ENCODE measurements at regions not wholly inside any gene's neighbourhood (a gene's known extent, or its start where the extent isn't known, plus 50 kb on each side); places are given as distances from the start of the nearest gene placed in this dataset.

DNA sequence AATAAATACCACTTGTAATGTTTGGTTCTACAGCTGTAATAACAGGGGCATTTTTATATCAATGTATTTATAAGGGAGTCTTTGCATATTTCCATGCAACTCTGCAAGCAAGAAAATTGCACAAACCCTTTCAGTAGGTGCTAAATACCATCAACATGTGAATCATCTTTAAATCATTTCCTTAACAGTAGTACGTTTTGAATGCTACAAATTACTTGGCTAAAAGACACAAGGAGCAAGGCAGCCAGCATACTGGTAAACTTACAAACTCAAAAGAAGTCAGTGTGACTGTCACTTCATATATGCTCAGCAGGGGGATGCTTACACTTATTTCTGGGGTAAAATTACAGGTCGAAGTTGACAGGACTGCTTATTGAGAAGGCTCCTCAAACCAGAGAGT is 402.4 kb downstream of the EFNB2 start:
- DNase-seq (ENCODE audit: low spot score): no peak

DNA sequence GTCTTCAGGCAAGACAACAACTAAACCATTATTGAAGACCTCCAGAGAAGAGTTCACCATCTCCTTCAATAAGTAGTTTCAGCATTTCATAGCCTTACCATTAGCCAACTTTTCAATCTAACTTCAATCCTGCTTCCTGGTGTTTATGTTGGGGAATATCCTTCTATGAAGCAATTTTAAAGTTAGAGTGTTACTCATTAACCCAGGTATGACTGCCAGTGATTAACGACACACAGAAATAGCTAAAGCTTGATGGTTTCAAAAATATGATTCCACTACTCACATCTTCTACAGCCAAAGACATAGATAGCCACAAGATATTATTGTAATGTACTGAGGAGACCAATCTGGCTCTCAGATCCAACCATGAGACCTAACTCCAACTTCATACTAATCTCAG is 403.2 kb downstream of the EFNB2 start:
- DNase-seq (ENCODE audit: low spot score): no peak

DNA sequence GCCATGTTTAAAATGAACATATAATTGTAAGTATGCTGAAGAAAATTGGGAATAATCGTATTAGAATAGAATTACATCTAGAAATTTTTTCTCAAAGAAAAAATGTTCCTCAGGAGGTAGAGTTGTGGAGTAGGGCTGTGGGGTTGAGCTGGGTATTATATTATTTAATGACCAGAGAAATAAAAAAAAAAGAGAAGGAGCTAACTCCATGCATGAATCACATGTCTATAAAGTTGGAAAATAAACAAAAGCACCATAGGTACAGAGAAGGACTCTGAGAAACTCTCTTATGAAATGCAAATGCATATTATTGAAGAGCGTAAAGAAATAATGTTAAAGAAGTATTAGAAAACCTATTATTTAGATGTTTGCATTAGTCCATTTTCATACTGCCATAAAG is 405.5 kb downstream of the EFNB2 start:
- no peak for DNase-seq (ENCODE audit: low spot score)

DNA sequence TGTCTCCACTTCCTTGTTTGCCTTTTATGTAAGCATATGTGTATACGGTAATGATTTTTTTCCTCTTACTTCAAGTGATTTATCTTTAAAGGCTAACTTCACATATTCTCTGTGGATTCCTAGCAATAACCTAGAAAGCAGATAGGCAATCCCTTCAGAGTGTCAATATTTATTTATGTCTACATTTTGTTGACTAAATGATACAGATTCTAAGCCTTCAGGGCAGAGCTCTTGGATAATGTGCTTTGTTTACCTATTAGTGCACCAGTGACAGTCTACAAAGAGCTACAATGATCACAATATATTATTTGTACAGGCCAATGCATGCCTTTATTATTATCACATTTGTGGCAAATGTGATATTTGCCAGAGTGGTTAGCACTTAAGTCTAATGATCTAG is 406.2 kb downstream of the EFNB2 start:
- DNase-seq (ENCODE audit: low spot score): no peak

DNA sequence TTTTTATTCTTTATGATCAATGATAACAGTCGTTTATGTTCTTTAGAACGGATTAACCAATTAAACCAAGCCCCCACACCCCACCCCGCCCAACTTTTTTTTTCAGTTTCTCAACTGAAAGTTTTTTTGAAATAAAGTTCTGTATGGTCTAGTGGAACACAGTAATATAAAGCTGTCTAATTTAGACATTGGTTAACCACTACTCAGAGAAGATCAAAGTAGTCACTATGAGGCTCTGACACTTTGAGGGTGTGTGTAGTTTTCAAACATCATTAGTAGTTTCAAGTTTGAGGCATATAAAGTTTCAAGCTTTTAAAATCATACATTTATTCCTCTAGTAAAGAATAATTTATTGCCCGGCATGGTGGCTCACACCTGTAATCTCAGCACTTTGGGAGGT is 413.2 kb downstream of the EFNB2 start:
- DNase-seq (ENCODE audit: low spot score): no peak

DNA sequence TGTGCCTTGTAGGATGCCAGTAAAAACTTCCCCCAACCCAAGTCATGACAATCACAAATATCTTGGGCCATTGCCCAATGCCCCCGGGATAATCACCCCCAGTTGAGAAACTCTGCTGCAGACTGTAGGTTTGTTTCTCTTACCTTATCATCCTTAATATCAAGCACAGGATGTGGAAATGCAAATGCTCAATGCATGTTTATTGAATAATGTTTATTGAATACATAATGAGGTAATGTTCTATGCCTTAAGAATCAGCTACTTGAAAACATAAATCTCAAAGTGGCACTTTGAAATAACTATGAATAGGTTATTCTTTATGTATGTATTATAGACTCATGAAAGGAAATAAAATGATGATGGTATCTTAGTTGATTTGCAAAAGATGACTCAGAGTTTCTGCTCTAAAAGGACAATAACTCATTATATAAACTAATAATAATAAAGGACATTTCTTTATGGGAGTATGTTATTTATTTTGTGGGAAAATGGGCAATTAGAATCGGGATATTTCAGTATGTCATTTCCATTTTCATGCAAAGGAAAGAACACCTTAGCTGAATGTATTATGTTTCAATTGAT is 414.2 kb downstream of the EFNB2 start:
- DNase-seq (ENCODE audit: low spot score): no peak

DNA sequence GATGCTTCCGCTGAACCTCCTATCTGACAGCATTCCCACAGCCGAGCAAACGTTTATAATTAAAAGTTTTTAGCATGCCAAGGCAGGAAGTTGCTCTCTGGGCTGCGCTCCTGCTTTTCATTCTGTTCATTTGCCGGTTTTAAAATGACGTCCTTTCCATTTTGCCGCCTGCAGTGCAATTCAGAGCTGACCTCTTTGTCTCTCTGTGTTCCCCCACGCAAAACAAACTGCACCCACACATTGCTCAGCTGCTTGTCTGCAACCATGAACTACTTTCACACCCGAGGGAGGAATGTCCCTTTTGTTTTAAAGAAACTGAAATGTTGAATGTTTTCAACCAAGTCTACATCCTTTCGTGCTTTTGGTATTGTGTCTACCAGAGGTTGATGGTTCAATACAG is 416.5 kb downstream of the EFNB2 start:
- peak; percentile 25 for DNase-seq (ENCODE audit: low spot score)

DNA sequence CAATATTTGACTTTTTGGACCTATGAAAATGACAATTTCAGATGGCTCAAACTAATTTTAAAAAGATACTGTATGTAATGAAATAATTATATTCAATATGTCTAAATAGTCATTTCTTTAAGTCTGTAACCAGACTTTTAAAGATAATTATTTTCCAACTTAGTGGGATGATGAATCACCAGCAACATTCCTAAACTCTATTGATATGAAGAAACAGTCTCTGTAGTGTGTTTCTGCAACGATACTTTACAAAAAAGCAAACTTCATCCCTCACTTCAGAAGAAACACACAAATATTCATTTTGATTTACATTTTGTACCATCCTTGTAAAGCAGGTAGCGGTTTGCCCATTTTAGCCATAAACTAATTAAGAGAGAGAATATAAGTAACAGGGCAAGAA is 417.4 kb downstream of the EFNB2 start:
- no peak for DNase-seq (ENCODE audit: low spot score)

DNA sequence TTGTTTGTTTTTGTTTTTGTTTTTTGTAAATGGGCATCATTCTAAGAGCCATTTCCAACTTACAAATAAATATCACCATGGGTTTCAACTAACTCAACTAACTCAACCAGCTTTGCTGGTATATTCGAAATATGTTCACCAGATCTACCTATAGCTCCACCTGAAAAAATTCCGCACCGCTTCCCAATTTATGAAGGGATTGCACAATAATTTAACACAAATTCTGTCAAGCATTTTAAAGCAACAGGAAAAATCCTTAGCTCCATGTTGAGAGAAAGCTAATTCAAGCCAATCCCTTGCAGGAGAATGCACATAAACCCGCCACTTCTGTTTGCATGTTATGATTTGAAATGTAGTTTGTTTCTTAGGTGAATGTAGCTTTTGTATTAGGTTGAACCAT is 417.8 kb downstream of the EFNB2 start:
- DNase-seq (ENCODE audit: low spot score): no peak

DNA sequence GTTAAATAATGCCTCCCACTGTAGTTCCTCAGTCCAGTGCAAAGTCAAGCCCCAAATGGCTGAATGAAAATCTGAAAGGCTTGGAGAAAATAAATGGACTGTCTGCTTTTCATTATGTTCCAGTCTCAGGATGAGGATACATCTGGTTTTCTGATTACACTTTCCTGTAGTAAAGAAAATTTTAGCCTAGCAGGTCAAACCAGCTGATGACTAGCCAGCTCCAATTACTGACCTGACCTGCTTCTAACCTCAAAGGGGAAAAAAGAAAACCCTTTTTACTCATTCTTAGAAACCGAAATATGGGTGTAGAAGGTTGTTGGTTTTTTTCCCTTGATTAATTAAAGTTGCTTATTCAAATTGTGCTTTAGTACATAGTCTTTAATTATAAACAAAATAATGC is 418.4 kb downstream of the EFNB2 start:
- DNase-seq (ENCODE audit: low spot score): no peak

DNA sequence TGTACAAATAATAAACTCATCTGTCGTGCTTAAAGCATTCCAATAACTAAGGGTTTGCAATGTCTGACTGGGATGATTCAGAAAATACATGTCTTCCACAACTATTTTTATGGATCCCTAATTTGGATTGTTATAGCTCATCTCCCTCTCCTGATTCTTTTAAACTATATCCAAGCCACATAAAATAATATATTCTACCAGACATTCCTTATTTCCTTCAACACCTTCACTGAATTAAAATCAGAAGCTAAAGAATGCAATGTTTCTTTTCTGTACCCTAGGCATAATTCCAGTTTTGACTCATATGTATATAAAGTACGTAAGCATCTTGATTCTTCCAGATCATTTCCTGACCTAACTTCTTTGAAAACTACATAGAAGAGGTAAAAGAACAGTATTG is 420.4 kb downstream of the EFNB2 start:
- DNase-seq (ENCODE audit: low spot score): no peak

DNA sequence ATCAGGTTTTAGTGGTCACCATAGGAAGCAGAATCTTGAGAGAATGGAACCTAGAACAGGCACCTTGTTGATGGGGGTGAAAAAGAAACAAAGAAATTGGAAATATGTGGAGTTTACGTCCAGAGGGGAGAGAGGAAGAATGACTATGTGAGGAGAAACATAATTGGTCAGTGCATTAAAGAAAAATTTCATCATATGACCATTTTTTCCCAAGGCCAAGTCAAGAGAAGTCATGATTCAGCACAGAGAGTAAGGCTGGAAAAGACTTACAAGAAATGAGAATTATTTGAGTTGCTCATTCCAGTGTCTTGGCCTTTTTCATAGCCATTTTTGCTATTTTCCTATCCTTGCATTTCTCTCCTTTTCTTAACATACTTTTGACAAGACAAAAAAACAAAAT is 421.7 kb downstream of the EFNB2 start:
- DNase-seq (ENCODE audit: low spot score): no peak

DNA sequence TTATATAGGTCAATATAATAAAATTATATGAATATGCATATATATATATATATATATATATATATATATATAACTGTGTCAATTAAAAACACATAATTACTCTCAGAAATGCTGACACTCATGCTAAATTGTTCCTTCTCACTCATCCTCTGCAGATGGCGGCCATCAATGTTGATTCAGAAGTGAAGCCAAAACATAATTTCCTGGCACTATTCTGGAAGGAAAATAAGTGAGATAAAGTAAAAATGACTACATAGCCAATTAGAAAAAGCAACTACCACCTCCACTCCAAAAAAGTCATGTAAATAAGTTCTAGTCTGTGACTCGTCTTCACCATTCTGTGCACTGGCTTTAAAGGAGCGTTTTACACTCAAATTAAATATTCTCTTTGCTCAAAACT is 423.3 kb downstream of the EFNB2 start:
- DNase-seq (ENCODE audit: low spot score): no peak

DNA sequence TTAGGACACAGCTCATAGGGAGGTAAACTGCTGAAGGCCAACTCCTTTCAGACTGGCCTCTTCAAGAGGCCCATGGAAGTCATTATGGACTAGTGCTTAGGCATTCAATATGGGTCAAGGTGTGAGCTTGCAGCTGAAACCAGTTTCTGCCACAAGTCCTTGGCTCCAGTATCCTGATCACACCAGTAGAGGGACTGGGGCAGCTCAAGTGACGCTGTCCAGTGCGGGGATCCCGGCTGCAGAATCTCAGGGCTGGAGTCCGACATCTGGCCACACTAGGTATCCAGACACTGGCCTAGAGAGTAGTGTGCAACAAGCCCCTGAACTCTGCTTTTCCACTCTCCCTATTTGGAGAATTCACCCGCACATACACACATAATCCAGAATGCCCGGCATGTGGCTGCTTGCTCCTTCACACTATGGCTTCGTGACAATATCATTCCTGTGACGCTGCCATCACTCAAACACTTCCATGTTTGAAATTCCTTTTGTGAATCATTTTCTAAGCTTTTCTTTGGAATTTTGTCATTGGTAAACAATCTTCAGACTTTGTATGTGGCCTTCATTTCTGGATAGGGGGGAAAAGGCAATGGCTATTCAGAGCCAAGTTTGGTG is 425.1 kb downstream of the EFNB2 start:
- DNase-seq (ENCODE audit: low spot score): no peak

DNA sequence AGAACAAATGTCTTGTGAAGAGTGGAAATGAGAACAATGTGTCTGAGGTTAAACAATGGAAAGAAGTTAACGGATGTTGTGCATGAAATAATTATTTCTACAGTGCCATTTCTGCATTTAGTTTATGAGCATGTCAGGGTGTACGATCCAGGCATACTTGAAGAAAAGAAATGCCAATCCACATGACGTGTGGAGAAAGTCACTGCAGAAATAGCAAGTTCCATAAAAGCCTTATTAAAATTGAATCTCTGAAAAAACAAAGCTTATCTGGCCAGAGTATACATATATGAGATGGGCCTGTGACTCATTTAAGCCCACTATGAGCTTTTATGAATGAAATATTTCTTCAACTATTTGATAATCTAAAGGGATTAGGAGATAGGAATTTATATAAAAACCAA is 426.1 kb downstream of the EFNB2 start:
- no peak for DNase-seq (ENCODE audit: low spot score)

DNA sequence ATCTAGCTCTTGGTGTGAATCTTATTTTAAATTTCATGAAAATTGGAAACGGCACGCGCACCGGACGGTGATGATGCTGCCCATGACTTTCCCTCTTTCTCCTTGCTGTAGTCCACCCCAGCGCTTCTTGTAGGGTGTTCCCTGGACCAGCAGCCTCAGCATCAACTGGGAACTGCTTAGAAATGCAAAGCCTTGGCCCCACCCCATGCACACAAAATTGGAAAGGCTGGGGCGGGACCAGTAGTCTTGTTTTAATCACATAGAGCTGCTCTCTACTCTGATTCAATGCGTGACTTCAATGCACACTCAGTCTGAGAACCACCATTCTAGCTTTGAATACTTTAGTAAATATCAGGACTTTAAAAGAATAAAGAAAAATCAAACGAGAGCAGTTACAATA is 427.1 kb downstream of the EFNB2 start:
- no peak for DNase-seq (ENCODE audit: low spot score)

DNA sequence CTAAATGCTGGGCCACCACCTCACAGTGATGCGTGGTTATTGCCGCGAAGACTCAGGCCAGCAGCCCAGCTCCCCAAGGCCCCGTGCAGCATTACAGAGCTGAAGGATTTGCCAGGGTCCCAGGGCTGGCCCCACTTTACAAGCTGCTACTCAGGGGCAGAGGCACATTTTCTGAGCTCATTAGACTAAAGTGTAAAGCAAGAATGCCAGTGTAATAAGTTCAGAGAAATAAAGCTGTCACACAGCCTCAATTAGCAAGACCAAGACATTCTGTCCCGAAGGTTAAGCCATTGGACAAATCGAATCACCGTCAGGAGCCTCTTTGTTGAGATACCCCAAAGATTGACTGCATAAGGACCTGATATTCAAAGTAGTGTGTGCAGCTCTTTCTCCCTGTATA is 428.4 kb downstream of the EFNB2 start:
- DNase-seq (ENCODE audit: low spot score): no peak

DNA sequence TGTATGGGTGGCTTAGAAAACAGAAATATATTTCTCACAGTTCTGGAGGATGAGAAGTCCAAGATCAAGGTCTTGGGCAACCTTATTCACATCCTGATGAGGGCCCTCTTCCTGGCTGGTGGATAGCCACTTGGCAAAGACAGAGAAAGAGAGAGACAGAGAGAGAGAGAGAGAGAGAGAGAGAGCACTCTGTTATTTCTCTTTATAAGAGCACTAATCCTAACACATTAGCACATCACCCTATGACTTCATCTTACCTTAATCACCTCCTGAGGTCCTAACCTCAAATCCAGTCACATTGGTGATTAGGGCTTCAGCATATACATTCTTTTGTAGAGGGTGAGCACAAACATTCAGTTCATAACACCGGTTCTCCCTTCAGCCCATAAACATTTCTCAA is 430.3 kb downstream of the EFNB2 start:
- DNase-seq (ENCODE audit: low spot score): no peak

DNA sequence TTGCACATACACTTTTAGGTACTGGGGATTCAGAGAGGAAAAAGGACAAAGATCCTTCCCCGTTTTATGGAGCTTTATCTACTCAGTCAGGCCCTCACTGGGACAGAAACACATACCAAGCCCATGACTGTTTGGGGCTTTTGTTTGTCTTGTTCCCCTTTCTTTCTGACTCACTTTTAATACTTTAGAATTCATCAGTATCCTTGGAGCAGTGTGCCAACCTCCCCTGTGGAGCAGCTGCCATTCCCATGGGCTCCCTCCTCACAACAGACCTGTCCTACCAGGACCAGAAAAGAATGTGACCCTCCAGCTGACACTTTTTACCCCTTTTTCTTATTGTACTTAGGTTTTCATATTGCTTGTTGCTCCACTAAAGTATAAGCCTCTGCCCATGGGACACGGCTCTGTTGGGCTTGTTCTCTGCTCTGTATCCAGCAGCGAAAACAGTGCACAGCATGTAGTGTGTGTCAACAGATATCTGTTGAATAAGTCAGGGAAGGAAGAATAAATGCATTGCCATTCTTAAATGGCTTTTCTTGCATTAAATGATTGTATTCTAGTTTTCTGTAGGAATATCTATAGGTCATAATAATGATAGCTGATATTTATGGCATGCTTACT is 431.1 kb downstream of the EFNB2 start:
- DNase-seq (ENCODE audit: low spot score): no peak

DNA sequence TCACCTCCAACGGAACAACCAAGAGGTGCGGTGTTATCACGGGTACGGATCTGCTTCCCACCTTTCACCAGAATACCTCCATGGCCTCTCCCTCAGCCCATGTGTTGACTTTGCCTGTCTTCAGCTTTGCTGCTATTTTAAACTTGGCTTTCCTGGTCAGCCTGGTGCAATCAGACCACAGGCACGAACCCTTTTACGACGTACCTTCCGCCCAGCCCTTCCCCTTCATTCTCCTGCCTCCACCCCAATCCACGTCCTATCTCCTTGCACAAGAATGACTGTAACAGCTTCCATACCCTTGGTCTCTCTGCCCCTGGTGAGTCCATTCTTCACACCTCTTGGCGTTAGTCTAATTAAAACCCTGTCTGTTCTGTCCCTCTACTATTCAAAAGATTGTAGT is 431.7 kb downstream of the EFNB2 start:
- DNase-seq (ENCODE audit: low spot score): no peak

DNA sequence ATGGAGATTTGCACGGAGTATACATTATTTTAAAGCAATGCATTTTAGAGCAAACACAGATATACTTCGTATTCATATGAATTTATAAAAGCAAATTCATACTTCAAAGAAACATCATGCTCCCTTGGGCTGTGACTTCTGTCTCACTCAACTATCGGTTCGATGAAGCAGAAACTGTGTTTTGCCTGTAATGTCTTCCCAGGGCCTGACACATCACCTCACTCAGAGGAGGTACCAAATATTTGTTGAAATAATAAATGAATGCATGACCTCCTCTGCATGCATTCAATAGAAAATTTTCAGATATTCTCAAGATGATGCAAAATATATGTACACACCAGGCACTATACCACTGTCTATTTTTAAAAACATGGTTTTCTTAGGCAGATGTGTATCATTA is 432.7 kb downstream of the EFNB2 start:
- DNase-seq (ENCODE audit: low spot score): no peak

DNA sequence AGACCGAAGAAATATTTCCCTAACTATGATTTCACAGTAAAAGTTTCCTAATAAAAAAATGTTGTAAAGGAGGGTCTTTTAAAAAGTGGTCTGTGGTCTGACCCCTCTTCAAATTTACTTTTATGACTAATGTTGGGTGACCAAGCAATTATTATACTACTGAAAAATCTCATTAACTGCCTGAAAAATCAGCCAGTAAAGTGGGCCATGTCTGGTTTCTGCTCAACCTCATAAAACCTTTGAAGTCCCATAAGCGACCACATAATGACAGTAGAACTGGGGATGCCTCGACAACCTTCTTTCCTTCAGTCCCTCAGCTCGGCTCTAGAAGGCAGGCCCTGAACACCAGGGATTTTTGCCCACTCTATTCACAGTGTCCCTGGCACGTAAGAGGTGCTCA is 434.3 kb downstream of the EFNB2 start:
- no peak for DNase-seq (ENCODE audit: low spot score)

DNA sequence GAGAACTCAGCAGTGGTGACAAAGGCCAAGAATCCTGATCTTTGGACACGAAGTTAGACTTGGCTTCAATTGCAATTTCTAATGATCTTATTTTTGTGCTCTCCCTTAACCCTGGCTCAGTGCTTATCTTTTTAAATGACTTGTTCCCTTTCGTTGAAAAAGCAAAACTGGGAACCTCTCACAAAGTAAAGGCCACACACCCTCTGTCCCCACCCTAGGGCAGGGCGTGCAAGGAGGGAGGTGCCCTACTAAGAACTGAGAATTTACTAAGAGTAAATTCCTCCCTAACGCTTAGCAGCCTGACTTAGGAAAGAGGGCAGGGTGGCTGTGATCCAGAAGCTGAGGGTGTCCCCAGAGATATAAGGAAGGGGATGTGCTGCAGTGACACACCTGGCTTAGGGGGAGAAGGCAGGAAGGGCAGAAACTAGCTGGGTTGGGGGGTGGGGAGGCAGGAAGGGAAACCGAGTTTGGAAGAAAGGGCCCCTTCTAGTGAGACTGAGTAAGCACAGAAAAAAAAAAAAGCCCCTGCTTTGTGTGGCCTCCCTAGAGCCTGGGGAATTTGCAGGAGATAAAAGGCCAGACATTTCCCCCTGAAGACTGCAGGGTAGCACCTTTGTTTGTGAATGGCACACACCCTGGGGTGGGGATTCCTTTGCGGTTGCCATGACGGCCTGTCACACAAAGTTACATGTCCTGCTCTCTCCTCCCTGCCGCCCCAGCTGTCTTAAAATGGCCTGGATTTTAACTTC is 435.1 kb downstream of the EFNB2 start:
- DNase-seq (ENCODE audit: low spot score): no peak
